SK-N-SH (cell line): ENCODE measurements at regions not wholly inside any gene's neighbourhood (a gene's known extent, or its start where the extent isn't known, plus 50 kb on each side); places are given as distances from the start of the nearest gene placed in this dataset.

ENCODE experiments used
- CTCF ChIA-PET: fragments of 300-600, 350-600 bp; formaldehyde crosslinking; extraction: SDS; loops from one replicate; lab custom pipeline; 2021; lab: Yijun Ruan, JAX
- POLR2A ChIA-PET: fragments of 350-600 bp; sonication (Branson Sonifier 250); formaldehyde crosslinking; extraction: SDS; loops from one replicate; lab custom pipeline; 2020; ENCODE audit warnings: antibody characterized with exemption, inconsistent platforms; lab: Yijun Ruan, JAX
- DNase-seq: peaks from one replicate; pipeline ENCODE4 v3.0.0; 2012
- H2AFZ ChIP-seq: fragments of 200-600 bp; sonication (generic); 2 replicates; pipeline ENCODE4 v1.8.1; 2016; ENCODE audit warnings: antibody characterized with exemption, mild to moderate bottlenecking, low read depth
- H3F3A ChIP-seq: fragments of 200-600 bp; sonication (generic); replicated peaks from 2 replicates; pipeline ENCODE3; 2016; ENCODE audit warnings: antibody characterized with exemption, mild to moderate bottlenecking; ENCODE audit not compliant: insufficient read depth
- H3K27ac ChIP-seq, 2 experiments: fragments of 200-500 bp in 1 of 2; fragments of 200-600 bp in 1 of 2; sonication (Bioruptor generic) in 1 of 2; sonication (generic), shearing (Covaris generic) in 1 of 2; 2 replicates each; pipeline versions ENCODE4 v1.5.1 to v1.6.1; 2014 to 2016; ENCODE audit warnings: low read depth in 2 of 2, inconsistent platforms in 1 of 2, low read length in 1 of 2, mild to moderate bottlenecking in 1 of 2, mixed read lengths in 1 of 2
- H3K27me3 ChIP-seq: fragments of 200-600 bp; sonication (generic), shearing (Covaris generic); 2 replicates; pipeline ENCODE4 v1.6.1; 2016; ENCODE audit warnings: mixed run types; ENCODE audit not compliant: insufficient read depth
- H3K36me3 ChIP-seq, 2 experiments: fragments of 200-500 bp in 1 of 2; fragments of 200-600 bp in 1 of 2; sonication (Bioruptor generic) in 1 of 2; sonication (generic) in 1 of 2; replicated peaks in 1 of 2; 2 replicates each; pipeline versions ENCODE3 to v1.5.1; 2014 to 2016; ENCODE audit warnings: low read length in 1 of 2, mild to moderate bottlenecking in 1 of 2; ENCODE audit not compliant: insufficient read depth in 2 of 2, control insufficient read depth in 1 of 2
- H3K4me1 ChIP-seq, 2 experiments: fragments of 200-500 bp in 1 of 2; fragments of 200-600 bp in 1 of 2; sonication (Bioruptor generic) in 1 of 2; sonication (generic), shearing (Covaris generic) in 1 of 2; 2 replicates each; pipeline versions ENCODE4 v1.5.1 to v1.6.1; 2014 to 2016; ENCODE audit warnings: low read depth in 1 of 2, low read length in 1 of 2, mixed run types in 1 of 2; ENCODE audit not compliant: insufficient read depth in 2 of 2, control insufficient read depth in 1 of 2
- H3K4me2 ChIP-seq: fragments of 200-600 bp; sonication (generic), shearing (Covaris generic); 2 replicates; pipeline ENCODE4 v1.6.1; 2017; ENCODE audit warnings: mixed run types
- H3K4me3 ChIP-seq, 2 experiments: fragments of 200-500 bp in 1 of 2; fragments of 200-600 bp in 1 of 2; sonication (Bioruptor generic) in 1 of 2; sonication (generic), shearing (Covaris generic) in 1 of 2; 2 replicates each; pipeline versions ENCODE4 v1.5.1 to v1.8.1; 2014 to 2016; ENCODE audit warnings: low read depth in 2 of 2, inconsistent platforms in 1 of 2, low read length in 1 of 2, mild to moderate bottlenecking in 1 of 2, mixed read lengths in 1 of 2, moderate library complexity in 1 of 2
- H3K79me2 ChIP-seq: fragments of 200-600 bp; sonication (generic); 2 replicates; pipeline ENCODE4 v1.8.1; 2017; ENCODE audit warnings: mild to moderate bottlenecking; ENCODE audit not compliant: insufficient read depth
- H3K9ac ChIP-seq: fragments of 200-600 bp; sonication (generic); 2 replicates; pipeline ENCODE4 v1.6.1; 2017; ENCODE audit warnings: mixed run types
- H3K9me2 ChIP-seq: fragments of 200-600 bp; sonication (generic); 2 replicates; pipeline ENCODE4 v1.6.1; 2017; ENCODE audit warnings: mixed run types
- H3K9me3 ChIP-seq: fragments of 200-600 bp; sonication (generic); 2 replicates; pipeline ENCODE4 v1.6.1; 2017; ENCODE audit warnings: mixed run types, mild to moderate bottlenecking, moderate library complexity
- H4K20me1 ChIP-seq: fragments of 200-600 bp; sonication (generic); 2 replicates; pipeline ENCODE4 v1.6.1; 2017; ENCODE audit warnings: mild to moderate bottlenecking, mixed run types; ENCODE audit not compliant: insufficient read depth
- ELF1 ChIP-seq: IDR thresholded peaks from 2 replicates; pipeline ENCODE4 v1.4.0; 2012
- EP300 ChIP-seq, 2 experiments: IDR thresholded peaks; 2 replicates each; pipeline versions ENCODE4 v1.4.0 to v1.6.1; 2012; ENCODE audit warnings: borderline replicate concordance in 1 of 2, low read depth in 1 of 2, low read length in 1 of 2
- EZH2phosphoT487 ChIP-seq: fragments of 200-600 bp; sonication (generic); IDR thresholded peaks from 2 replicates; pipeline ENCODE4 v1.6.1; 2017; ENCODE audit warnings: low read depth, mixed run types, mild to moderate bottlenecking, antibody characterized with exemption, moderate library complexity, borderline replicate concordance
- FOSL2 ChIP-seq: IDR thresholded peaks from 2 replicates; pipeline ENCODE4 v1.4.0; 2012; ENCODE audit warnings: low read depth, mild to moderate bottlenecking, moderate library complexity, borderline replicate concordance
- FOXJ3 ChIP-seq: sonication (generic); formaldehyde crosslinking; IDR thresholded peaks from 2 replicates; pipeline ENCODE4 v1.5.1; 2020; ENCODE audit warnings: mild to moderate bottlenecking, missing genetic modification reagents
- FOXM1 ChIP-seq: IDR thresholded peaks from 2 replicates; pipeline ENCODE4 v1.4.0; 2012; ENCODE audit warnings: low read depth, mild to moderate bottlenecking
- JUND ChIP-seq: IDR thresholded peaks from 2 replicates; pipeline ENCODE4 v1.4.0; 2012
- MEF2A ChIP-seq: IDR thresholded peaks from 2 replicates; pipeline ENCODE4 v1.4.0; 2012; ENCODE audit warnings: low read depth, borderline replicate concordance
- MXI1 ChIP-seq: IDR thresholded peaks from 2 replicates; pipeline ENCODE4 v1.6.1; 2012; ENCODE audit warnings: mild to moderate bottlenecking, low read depth, low read length, improper control_type of control experiment
- NRF1 ChIP-seq: IDR thresholded peaks from 2 replicates; pipeline ENCODE4 v1.6.1; 2012; ENCODE audit warnings: low read depth, mild to moderate bottlenecking, low read length
- RAD21 ChIP-seq: IDR thresholded peaks from 2 replicates; pipeline ENCODE4 v1.6.1; 2012; ENCODE audit warnings: mild to moderate bottlenecking, low read length
- SMC3 ChIP-seq: IDR thresholded peaks from 2 replicates; pipeline ENCODE4 v1.6.1; 2012; ENCODE audit warnings: low read depth, low read length, improper control_type of control experiment
- TAF1 ChIP-seq: IDR thresholded peaks from 2 replicates; pipeline ENCODE4 v1.6.1; 2012; ENCODE audit warnings: low read depth, mild to moderate bottlenecking, low read length, moderate library complexity, borderline replicate concordance
- TEAD4 ChIP-seq: IDR thresholded peaks from 2 replicates; pipeline ENCODE4 v1.4.0; 2012; ENCODE audit warnings: mild to moderate bottlenecking, borderline replicate concordance; ENCODE audit not compliant: insufficient read depth
- YY1 ChIP-seq: IDR thresholded peaks from 2 replicates; pipeline ENCODE4 v1.4.0; 2012; ENCODE audit warnings: low read depth, mild to moderate bottlenecking
- WGBS: methylation state at CpG from one replicate; pipeline ENCODE4 v1.1.6; 2017; ENCODE audit warnings: low lambda C conversion rate; 5-methylcytosine and 5-hydroxymethylcytosine counted together
- TF ChIP-seq, protein P1 (sequence below): fragments of 150-350 bp; IDR thresholded peaks from 2 replicates; pipeline ENCODE4 v1.6.1; 2016; ENCODE audit warnings: mild to moderate bottlenecking, low read depth, low read length
- TF ChIP-seq, protein P2 (sequence below): IDR thresholded peaks from 2 replicates; pipeline ENCODE4 v1.6.1; 2012; ENCODE audit warnings: mild to moderate bottlenecking, low read depth, low read length, moderate library complexity
- TF ChIP-seq, protein P3 (sequence below): IDR thresholded peaks from 2 replicates; pipeline ENCODE4 v1.4.0; 2012; ENCODE audit warnings: low read depth

DNA sequence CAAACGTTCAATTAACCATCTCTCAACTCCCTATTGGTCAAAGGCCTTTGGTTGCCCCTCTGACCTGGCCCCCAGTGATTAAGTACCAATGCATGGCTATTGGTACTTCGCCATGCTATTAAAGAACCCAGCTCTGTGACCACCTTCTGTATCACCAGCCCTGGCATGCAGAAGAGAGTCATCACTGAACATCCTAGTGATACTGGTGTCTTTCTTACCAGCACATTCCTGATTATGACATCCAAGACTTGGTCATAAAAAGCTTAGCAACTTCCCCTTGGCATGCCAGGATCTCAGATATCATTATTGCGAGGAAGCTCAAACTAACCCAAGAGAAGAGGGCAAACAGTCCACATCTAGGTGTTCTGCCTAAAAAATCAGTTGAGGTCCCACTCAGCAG, 122.3 kb upstream of the OTUD4 start (continued):
- TF ChIP-seq, protein P1, sequence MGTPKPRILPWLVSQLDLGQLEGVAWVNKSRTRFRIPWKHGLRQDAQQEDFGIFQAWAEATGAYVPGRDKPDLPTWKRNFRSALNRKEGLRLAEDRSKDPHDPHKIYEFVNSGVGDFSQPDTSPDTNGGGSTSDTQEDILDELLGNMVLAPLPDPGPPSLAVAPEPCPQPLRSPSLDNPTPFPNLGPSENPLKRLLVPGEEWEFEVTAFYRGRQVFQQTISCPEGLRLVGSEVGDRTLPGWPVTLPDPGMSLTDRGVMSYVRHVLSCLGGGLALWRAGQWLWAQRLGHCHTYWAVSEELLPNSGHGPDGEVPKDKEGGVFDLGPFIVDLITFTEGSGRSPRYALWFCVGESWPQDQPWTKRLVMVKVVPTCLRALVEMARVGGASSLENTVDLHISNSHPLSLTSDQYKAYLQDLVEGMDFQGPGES: no peak
- no peak for TF ChIP-seq SMC3
- TF ChIP-seq, all 33 proteins: peak for 0

DNA sequence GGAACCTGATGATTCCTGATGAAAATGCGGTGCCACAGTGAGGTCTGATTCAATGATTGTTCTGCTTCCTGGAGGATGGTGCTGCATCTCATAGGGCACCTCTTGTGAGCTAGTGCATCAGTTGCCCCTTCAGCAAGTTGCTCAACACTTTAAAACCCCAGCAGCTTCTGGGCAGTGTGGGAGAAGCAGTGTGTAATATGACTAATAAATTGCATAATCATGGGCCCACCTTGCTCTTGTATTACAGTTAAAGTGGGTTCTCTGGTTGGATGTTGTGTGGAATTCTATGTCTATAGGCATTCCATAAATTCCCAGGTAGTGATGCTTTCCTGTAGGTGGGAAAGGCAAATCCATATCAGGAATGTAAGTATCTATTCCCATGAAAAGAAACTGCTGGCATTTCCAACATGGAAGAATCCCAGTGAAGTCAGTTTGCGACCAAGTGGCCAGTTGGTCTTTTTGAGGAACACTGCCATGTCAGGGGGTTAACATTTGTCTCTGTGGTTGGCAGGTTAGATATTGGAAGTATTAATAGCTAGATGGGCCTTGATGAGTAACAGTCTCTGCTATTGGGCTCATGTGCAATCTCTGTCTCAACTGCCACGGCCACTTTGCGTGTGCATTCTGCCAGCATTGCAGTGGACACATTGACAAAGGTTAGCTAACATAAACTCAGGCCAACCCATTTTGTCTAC, 121.1 kb upstream of the OTUD4 start:
- H3K27ac ChIP-seq: no peak overlapping the region
- no peaks in the 10 kb centered on the region for H3K27me3 ChIP-seq
- H3K36me3 ChIP-seq: no peaks in the 10 kb centered on the region
- CTCF ChIA-PET: interaction anchor here (1.9 kb wide), 1 partner anchor 22 kb away, joined by 4 read pairs; no protein-coding TSS in a partner anchor
- WGBS: 79% methylated on average over 3 of the region's 4 CpGs
- H3K4me2 ChIP-seq: no peak overlapping the region
- H3F3A ChIP-seq: peaks cover 4% of the 10 kb centered on the region
- no peak overlapping the region for H2AFZ ChIP-seq
- TF ChIP-seq, protein P2, sequence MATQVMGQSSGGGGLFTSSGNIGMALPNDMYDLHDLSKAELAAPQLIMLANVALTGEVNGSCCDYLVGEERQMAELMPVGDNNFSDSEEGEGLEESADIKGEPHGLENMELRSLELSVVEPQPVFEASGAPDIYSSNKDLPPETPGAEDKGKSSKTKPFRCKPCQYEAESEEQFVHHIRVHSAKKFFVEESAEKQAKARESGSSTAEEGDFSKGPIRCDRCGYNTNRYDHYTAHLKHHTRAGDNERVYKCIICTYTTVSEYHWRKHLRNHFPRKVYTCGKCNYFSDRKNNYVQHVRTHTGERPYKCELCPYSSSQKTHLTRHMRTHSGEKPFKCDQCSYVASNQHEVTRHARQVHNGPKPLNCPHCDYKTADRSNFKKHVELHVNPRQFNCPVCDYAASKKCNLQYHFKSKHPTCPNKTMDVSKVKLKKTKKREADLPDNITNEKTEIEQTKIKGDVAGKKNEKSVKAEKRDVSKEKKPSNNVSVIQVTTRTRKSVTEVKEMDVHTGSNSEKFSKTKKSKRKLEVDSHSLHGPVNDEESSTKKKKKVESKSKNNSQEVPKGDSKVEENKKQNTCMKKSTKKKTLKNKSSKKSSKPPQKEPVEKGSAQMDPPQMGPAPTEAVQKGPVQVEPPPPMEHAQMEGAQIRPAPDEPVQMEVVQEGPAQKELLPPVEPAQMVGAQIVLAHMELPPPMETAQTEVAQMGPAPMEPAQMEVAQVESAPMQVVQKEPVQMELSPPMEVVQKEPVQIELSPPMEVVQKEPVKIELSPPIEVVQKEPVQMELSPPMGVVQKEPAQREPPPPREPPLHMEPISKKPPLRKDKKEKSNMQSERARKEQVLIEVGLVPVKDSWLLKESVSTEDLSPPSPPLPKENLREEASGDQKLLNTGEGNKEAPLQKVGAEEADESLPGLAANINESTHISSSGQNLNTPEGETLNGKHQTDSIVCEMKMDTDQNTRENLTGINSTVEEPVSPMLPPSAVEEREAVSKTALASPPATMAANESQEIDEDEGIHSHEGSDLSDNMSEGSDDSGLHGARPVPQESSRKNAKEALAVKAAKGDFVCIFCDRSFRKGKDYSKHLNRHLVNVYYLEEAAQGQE: no peak
- TF ChIP-seq FOSL2: no peak
- TF ChIP-seq EZH2phosphoT487: no peak
- TF ChIP-seq ELF1: no peak
- TF ChIP-seq RAD21: no peak
- TF ChIP-seq, protein P3, sequence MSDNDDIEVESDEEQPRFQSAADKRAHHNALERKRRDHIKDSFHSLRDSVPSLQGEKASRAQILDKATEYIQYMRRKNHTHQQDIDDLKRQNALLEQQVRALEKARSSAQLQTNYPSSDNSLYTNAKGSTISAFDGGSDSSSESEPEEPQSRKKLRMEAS: no peak
- no peak for TF ChIP-seq MXI1
- no peak for TF ChIP-seq YY1
- no peak for TF ChIP-seq FOXJ3 (CRISPR knock-in tag)
- no peak for TF ChIP-seq TAF1
- no peak for TF ChIP-seq EP300 (IDR thresholded peaks at IDR 0.05; ENCODE audit: borderline replicate concordance in 1 of 2, low read depth in 1 of 2, low read length in 1 of 2)
- TF ChIP-seq MEF2A: no peak
- TF ChIP-seq FOXM1: no peak
- no peak for TF ChIP-seq TEAD4
- TF ChIP-seq JUND: no peak
- no peak for TF ChIP-seq NRF1
- H3K9me3 ChIP-seq: no peaks in the 10 kb centered on the region
- H4K20me1 ChIP-seq: no peaks in the 10 kb centered on the region
- no peak overlapping the region for H3K4me3 ChIP-seq
- no peak for DNase-seq
- POLR2A ChIA-PET: no interaction called here
- H3K9ac ChIP-seq: no peak overlapping the region
- H3K79me2 ChIP-seq: no peaks in the 10 kb centered on the region
- no peaks in the 10 kb centered on the region for H3K4me1 ChIP-seq
- no peaks in the 10 kb centered on the region for H3K9me2 ChIP-seq
